Smooth muscle cell (in vitro differentiated cells): ENCODE measurements at regions not wholly inside any gene's neighbourhood (a gene's known extent, or its start where the extent isn't known, plus 50 kb on each side); places are given as distances from the start of the nearest gene placed in this dataset.

ENCODE experiments used
- DNase-seq: peaks from one replicate; lab custom pipeline; 2025; ENCODE audit not compliant: unreplicated experiment; lab: John Stamatoyannopoulos, UW
- H2AFZ ChIP-seq: fragments of 200-600 bp; sonication (generic); 2 replicates; pipeline ENCODE4 v1.6.0; 2016; ENCODE audit warnings: antibody characterized with exemption, low read depth, mild to moderate bottlenecking
- H3F3A ChIP-seq: fragments of 200-600 bp; sonication (generic); 2 replicates; pipeline ENCODE4 v1.6.0; 2017; ENCODE audit warnings: antibody characterized with exemption, low read depth
- H3K27ac ChIP-seq: fragments of 200-600 bp; sonication (generic); 2 replicates; pipeline ENCODE4 v1.5.1; 2016; ENCODE audit warnings: low read depth, mild to moderate bottlenecking
- H3K27me3 ChIP-seq: fragments of 200-600 bp; sonication (generic); 2 replicates; pipeline ENCODE4 v1.6.1; 2016; ENCODE audit warnings: low read depth, mild to moderate bottlenecking
- H3K36me3 ChIP-seq: fragments of 200-600 bp; sonication (generic); 2 replicates; pipeline ENCODE4 v1.5.1; 2016; ENCODE audit warnings: low read depth
- H3K4me1 ChIP-seq: fragments of 200-600 bp; sonication (generic); 2 replicates; pipeline ENCODE4 v1.5.1; 2016; ENCODE audit warnings: low read depth
- H3K4me2 ChIP-seq: fragments of 200-600 bp; sonication (generic); 2 replicates; pipeline ENCODE4 v1.6.0; 2016; ENCODE audit warnings: mild to moderate bottlenecking
- H3K4me3 ChIP-seq: fragments of 200-600 bp; sonication (generic); 2 replicates; pipeline ENCODE4 v1.5.1; 2016; ENCODE audit warnings: mild to moderate bottlenecking
- H3K79me2 ChIP-seq: fragments of 200-600 bp; sonication (generic); 2 replicates; pipeline ENCODE4 v1.6.0; 2016; ENCODE audit warnings: low read depth, mild to moderate bottlenecking
- H3K9ac ChIP-seq: fragments of 200-600 bp; sonication (generic); 2 replicates; pipeline ENCODE4 v1.6.0; 2016; ENCODE audit warnings: low read depth
- H3K9me3 ChIP-seq: fragments of 200-600 bp; sonication (generic); replicated peaks from 2 replicates; pipeline ENCODE4 v1.5.1; 2016; ENCODE audit warnings: low read depth
- H4K20me1 ChIP-seq: fragments of 200-600 bp; sonication (generic); 2 replicates; pipeline ENCODE4 v1.6.0; 2016; ENCODE audit warnings: low read depth
- CTCF ChIP-seq: fragments of 200-600 bp; sonication (generic); IDR thresholded peaks from 2 replicates; pipeline ENCODE4 v1.5.1; 2017; ENCODE audit warnings: borderline replicate concordance, mild to moderate bottlenecking, antibody characterized with exemption; ENCODE audit not compliant: insufficient read depth, poor library complexity, severe bottlenecking
- WGBS: methylation state at CpG from one replicate; pipeline ENCODE4 v1.1.7; 2016; ENCODE audit warnings: low lambda C conversion rate; 5-methylcytosine and 5-hydroxymethylcytosine counted together

- Histone ChIP-seq H3K4me3 (no peak overlapping the region), H2AFZ (no peak overlapping the region), H3K9me3 (no peaks in the 10 kb centered on the region), H3K79me2 (peaks cover 47% of the 10 kb centered on the region), H3K36me3 (no peaks in the 10 kb centered on the region), H3K4me1 (peaks cover 66% of the 10 kb centered on the region), H3K4me2 (no peak overlapping the region), H3K27me3 (no peaks in the 10 kb centered on the region), H4K20me1 (peaks cover under 1% of the 10 kb centered on the region), H3K27ac (peak overlapping the region; percentile 56), H3K9ac (no peak overlapping the region), H3F3A (peaks cover 15% of the 10 kb centered on the region)
- TF ChIP-seq CTCF = no peak
- WGBS = 25% methylated on average over 4 of the region's 4 CpGs
- no peak for DNase-seq
Measured at GRCh38 chr2:120859128-120859527, 123.5 kb downstream of the GLI2 start.

DNA sequence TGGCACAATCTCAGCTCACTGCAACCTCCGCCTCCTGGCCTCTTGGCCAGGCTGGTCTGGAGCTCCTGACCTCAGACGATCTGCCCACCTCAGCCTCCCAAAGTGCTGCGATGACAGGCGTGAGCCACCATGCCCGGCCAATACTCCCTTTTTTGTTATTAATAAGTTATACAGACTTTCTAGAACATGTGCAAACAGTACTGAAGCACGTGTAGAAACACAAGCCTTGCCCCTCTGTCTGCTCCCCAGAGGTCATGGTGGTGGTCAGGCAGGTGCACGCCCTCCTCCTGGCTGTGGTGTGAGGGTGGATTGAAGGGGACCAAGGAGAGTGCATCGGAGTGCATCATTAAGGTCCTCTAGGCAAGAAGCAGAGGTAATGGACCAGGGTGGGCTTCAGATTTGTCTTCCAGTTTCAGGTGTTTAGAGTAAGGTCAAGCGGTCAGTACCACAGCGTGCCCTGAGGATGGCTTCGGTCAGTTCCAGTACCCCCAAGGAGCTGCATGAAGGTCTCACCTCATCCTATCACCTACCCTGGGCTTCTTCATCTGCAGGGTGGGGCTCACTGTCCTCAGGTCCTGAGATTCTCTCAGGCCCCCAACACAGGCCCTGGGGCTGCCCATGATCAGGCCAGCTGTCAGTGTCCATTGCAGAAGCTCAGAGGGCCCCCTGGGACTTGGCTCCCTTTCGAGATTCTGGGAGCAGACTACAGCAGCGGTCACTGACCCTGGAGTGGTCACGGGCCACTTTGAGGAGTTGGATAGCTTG, 124.3 kb downstream of the GLI2 start:
- Histone ChIP-seq H3K79me2 (peaks cover 52% of the 10 kb centered on the region), H3K4me2 (no peak overlapping the region), H2AFZ (no peak overlapping the region), H3K4me3 (no peak overlapping the region), H3K9me3 (no peaks in the 10 kb centered on the region), H3K27ac (no peak overlapping the region), H3K36me3 (no peaks in the 10 kb centered on the region), H3K9ac (no peak overlapping the region), H3K27me3 (no peaks in the 10 kb centered on the region), H3F3A (peaks cover 15% of the 10 kb centered on the region), H4K20me1 (peaks cover 4% of the 10 kb centered on the region), H3K4me1 (peaks cover 67% of the 10 kb centered on the region)
- DNase-seq = no peak
- 93% methylated on average over 14 of the region's 14 CpGs for WGBS
- TF ChIP-seq CTCF = no peak

- no peak for DNase-seq
- H3K9ac ChIP-seq = no peak overlapping the region
- no peak overlapping the region for H3K4me2 ChIP-seq
- peaks cover 15% of the 10 kb centered on the region for H3F3A ChIP-seq
- peaks cover 4% of the 10 kb centered on the region for H4K20me1 ChIP-seq
- H3K4me3 ChIP-seq = no peak overlapping the region
- no peaks in the 10 kb centered on the region for H3K36me3 ChIP-seq
- H3K27me3 ChIP-seq = no peaks in the 10 kb centered on the region
- H3K79me2 ChIP-seq = peaks cover 56% of the 10 kb centered on the region
- TF ChIP-seq CTCF = no peak
- no peaks in the 10 kb centered on the region for H3K9me3 ChIP-seq
- WGBS = 97% methylated on average over 4 of the region's 4 CpGs
- H3K27ac ChIP-seq = no peak overlapping the region
- H2AFZ ChIP-seq = no peak overlapping the region
- H3K4me1 ChIP-seq = peaks cover 70% of the 10 kb centered on the region
Measured at GRCh38 chr2:120860579-120860922, 124.9 kb downstream of the GLI2 start.

DNA sequence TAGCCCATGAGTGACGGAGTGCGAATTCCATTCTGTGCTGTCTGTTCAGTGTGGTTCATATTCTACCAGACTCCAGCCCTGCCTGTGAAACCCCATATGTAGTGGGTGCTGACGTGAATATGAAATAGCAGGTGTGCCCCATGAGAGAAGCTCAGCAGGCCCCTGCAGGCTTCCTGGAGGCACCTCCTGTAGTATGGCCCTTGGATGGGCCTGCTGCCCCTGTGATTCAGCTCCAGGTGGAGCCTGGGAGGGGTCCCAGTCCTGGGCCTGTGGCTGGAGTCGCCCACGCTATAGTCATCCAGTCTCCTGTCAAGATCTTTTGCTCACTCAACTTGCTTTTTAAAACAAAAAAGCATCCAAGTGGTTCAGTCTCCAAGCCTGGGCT, 125.5 kb downstream of the GLI2 start:
- DNase-seq = no peak
- H3K27ac ChIP-seq = peak overlapping the region; percentile 74
- H3K4me1 ChIP-seq = peaks cover 68% of the 10 kb centered on the region
- WGBS = 93% methylated on average over 5 of the region's 5 CpGs
- no peaks in the 10 kb centered on the region for H3K9me3 ChIP-seq
- H3K27me3 ChIP-seq = no peaks in the 10 kb centered on the region
- peaks cover 4% of the 10 kb centered on the region for H4K20me1 ChIP-seq
- peaks cover 63% of the 10 kb centered on the region for H3K79me2 ChIP-seq
- H3K4me2 ChIP-seq = peak overlapping the region; percentile 56
- H2AFZ ChIP-seq = no peak overlapping the region
- H3K4me3 ChIP-seq = no peak overlapping the region
- no peaks in the 10 kb centered on the region for H3K36me3 ChIP-seq
- no peak for TF ChIP-seq CTCF
- no peak overlapping the region for H3K9ac ChIP-seq
- peaks cover 12% of the 10 kb centered on the region for H3F3A ChIP-seq
